HL-60 (cell line): ENCODE measurements at regions not wholly inside any gene's neighbourhood (a gene's known extent, or its start where the extent isn't known, plus 50 kb on each side); places are given as distances from the start of the nearest gene placed in this dataset.

ENCODE experiments used
- CTCF ChIP-seq: IDR thresholded peaks from one replicate; pipeline ENCODE4 v1.5.1; 2011; ENCODE audit warnings: low read length, control low read depth, inconsistent platforms; ENCODE audit not compliant: insufficient read depth
- POLR2AphosphoS5 ChIP-seq: IDR thresholded peaks from 2 replicates; pipeline ENCODE4 v1.6.1; 2012; ENCODE audit warnings: low read depth
- REST ChIP-seq: IDR thresholded peaks from 2 replicates; pipeline ENCODE4 v1.6.1; 2012; ENCODE audit warnings: low read depth; ENCODE audit not compliant: insufficient replicate concordance
- SPI1 ChIP-seq: IDR thresholded peaks from 2 replicates; pipeline ENCODE4 v1.6.1; 2012; ENCODE audit warnings: low read depth, mild to moderate bottlenecking, borderline replicate concordance

GRCh38 chr7:35992436-35992835 lies 160.6 kb upstream of the EEPD1 start:
- TF ChIP-seq CTCF (no peak), SPI1 (no peak), POLR2AphosphoS5 (no peak), REST (no peak)
